C4-2B (cell line): ENCODE measurements at regions not wholly inside any gene's neighbourhood (a gene's known extent, or its start where the extent isn't known, plus 50 kb on each side); places are given as distances from the start of the nearest gene placed in this dataset.

Experiments used
- H3K27ac ChIP-seq: fragments of 450-650 bp; 2 replicates; pipeline ENCODE4 v1.5.1; 2017
- CTCF ChIP-seq: fragments of 450-650 bp; conservative IDR thresholded peaks from 2 replicates; pipeline ENCODE4 v1.5.1; 2017; ENCODE audit warnings: mild to moderate bottlenecking
- ZFX ChIP-seq: fragments of 450-650 bp; IDR thresholded peaks from 2 replicates; pipeline ENCODE4 v1.6.1; 2017

GRCh38 chr7:114755856-114756255, 166.0 kb upstream of the MDFIC start:
- no peak for TF ChIP-seq ZFX
- no peak for TF ChIP-seq CTCF
- H3K27ac ChIP-seq, result no peak overlapping the region

- TF ChIP-seq ZFX, result no peak
- no peak for TF ChIP-seq CTCF
- no peak overlapping the region for H3K27ac ChIP-seq
Observed at GRCh38 chr7:114758661-114759227, 163.2 kb upstream of the MDFIC start.

GRCh38 chr7:114759347-114760062, 162.4 kb upstream of the MDFIC start:
- H3K27ac ChIP-seq, result no peak overlapping the region
- no peak for TF ChIP-seq CTCF
- no peak for TF ChIP-seq ZFX

GRCh38 chr7:114760477-114760876, 161.4 kb upstream of the MDFIC start:
- TF ChIP-seq CTCF (no peak), ZFX (no peak)
- no peak overlapping the region for H3K27ac ChIP-seq

- no peak for TF ChIP-seq ZFX
- no peak for TF ChIP-seq CTCF
- no peak overlapping the region for H3K27ac ChIP-seq
Observed at GRCh38 chr7:114761973-114762372, 159.9 kb upstream of the MDFIC start.

GRCh38 chr7:114765331-114766040, 156.4 kb upstream of the MDFIC start:
- no peak for TF ChIP-seq CTCF
- no peak for TF ChIP-seq ZFX
- H3K27ac ChIP-seq, result no peak overlapping the region

GRCh38 chr7:114766041-114766356, 155.9 kb upstream of the MDFIC start:
- H3K27ac ChIP-seq, result no peak overlapping the region
- TF ChIP-seq CTCF, result no peak
